CD4-positive, alpha-beta T cell treated with Interleukin-15 for 1 hour (primary cell): ENCODE measurements at regions not wholly inside any gene's neighbourhood (a gene's known extent, or its start where the extent isn't known, plus 50 kb on each side); places are given as distances from the start of the nearest gene placed in this dataset.
A peak's percentile ranks its signal among the peaks of the same experiment; 100 is the strongest.
"Not testable (repeated sequence)": the region's sequence is repeated elsewhere in the genome, so short reads cannot be mapped to it uniquely, and the experiment has no call there.

ENCODE experiments used
- DNase-seq: peaks from one replicate; pipeline ENCODE4 v3.0.0-alpha.2; 2020

- no peak for DNase-seq
These were observed 150.9 kb downstream of the HLX start for GRCh38 chr1:221029981-221030649.

- DNase-seq: no peak
These were observed 151.7 kb downstream of the HLX start for GRCh38 chr1:221030990-221031389.

GRCh38 chr1:221031458-221032203, 152.4 kb downstream of the HLX start:
- no peak for DNase-seq

- DNase-seq: no peak
These were observed 153.0 kb downstream of the HLX start for GRCh38 chr1:221032204-221032585.

GRCh38 chr1:221032637-221033280, 153.5 kb downstream of the HLX start:
- DNase-seq: no peak

GRCh38 chr1:221035662-221036153, 156.5 kb downstream of the HLX start:
- DNase-seq: no peak

- no peak for DNase-seq
These were observed 160.4 kb downstream of the HLX start for GRCh38 chr1:221039616-221040015.

GRCh38 chr1:221040101-221040500, 160.9 kb downstream of the HLX start:
- DNase-seq: no peak

GRCh38 chr1:221040691-221041285, 161.5 kb downstream of the HLX start:
- DNase-seq: no peak

- no peak for DNase-seq
These were observed 165.3 kb downstream of the HLX start for GRCh38 chr1:221044538-221044937.

- DNase-seq: no peak
These were observed 165.9 kb downstream of the HLX start for GRCh38 chr1:221045151-221045550.

- DNase-seq: peak; percentile 26
These were observed 166.9 kb downstream of the HLX start for GRCh38 chr1:221045842-221046831.

- DNase-seq: not testable (repeated sequence)
These were observed 172.1 kb downstream of the HLX start for GRCh38 chr1:221051391-221051790.

GRCh38 chr1:221053889-221054288, 174.6 kb downstream of the HLX start:
- no peak for DNase-seq

- no peak for DNase-seq
These were observed 180.3 kb downstream of the HLX start for GRCh38 chr1:221059506-221059905.

GRCh38 chr1:221063651-221064050, 184.4 kb downstream of the HLX start:
- DNase-seq: no peak

- no peak for DNase-seq
These were observed 187.2 kb downstream of the HLX start for GRCh38 chr1:221066351-221067001.

GRCh38 chr1:221067721-221068120, 188.5 kb downstream of the HLX start:
- no peak for DNase-seq

GRCh38 chr1:221069178-221069903, 190.1 kb downstream of the HLX start:
- DNase-seq: peak; percentile 34

GRCh38 chr1:221069986-221070385, 190.7 kb downstream of the HLX start:
- DNase-seq: no peak

- no peak for DNase-seq
These were observed 192.5 kb downstream of the HLX start for GRCh38 chr1:221071777-221072176.
